Erythroblast (primary cell): ENCODE measurements at regions not wholly inside any gene's neighbourhood (a gene's known extent, or its start where the extent isn't known, plus 50 kb on each side); places are given as distances from the start of the nearest gene placed in this dataset.

ENCODE experiments used
- DNase-seq, 2 experiments: peaks; one replicate each; lab custom pipeline; 2025; lab: John Stamatoyannopoulos, UW
- GATA1 ChIP-seq: IDR thresholded peaks from 2 replicates; pipeline ENCODE4 v1.6.1; 2011; ENCODE audit warnings: low read depth, mild to moderate bottlenecking, control low read depth, low read length, moderate library complexity
- POLR2A ChIP-seq: IDR thresholded peaks from 2 replicates; pipeline ENCODE4 v1.6.1; 2011; ENCODE audit warnings: mild to moderate bottlenecking, low read length

- TF ChIP-seq POLR2A (no peak), GATA1 (no peak)
Measured at GRCh38 chr3:24911076-24911475, 416.4 kb upstream of the THRB start.

GRCh38 chr3:24915639-24916038, 421.0 kb upstream of the THRB start:
- DNase-seq: no peak
- TF ChIP-seq GATA1: no peak
- no peak for TF ChIP-seq POLR2A

More at GRCh38 chr3:24911076-24911475, 416.4 kb upstream of the THRB start:
- DNase-seq: no peak

GRCh38 chr3:24917908-24918307, 423.3 kb upstream of the THRB start:
- TF ChIP-seq POLR2A (no peak), GATA1 (no peak)
- no peak for DNase-seq

- DNase-seq: no peak
- TF ChIP-seq GATA1 (no peak), POLR2A (no peak)
Measured at GRCh38 chr3:24923570-24923969, 428.9 kb upstream of the THRB start.

- no peak for TF ChIP-seq GATA1
- no peak for DNase-seq
Measured at GRCh38 chr3:24929521-24929920, 434.9 kb upstream of the THRB start.

GRCh38 chr3:24933401-24933800, 438.8 kb upstream of the THRB start:
- no peak for DNase-seq
- TF ChIP-seq POLR2A (no peak), GATA1 (no peak)

- no peak for DNase-seq
- TF ChIP-seq POLR2A: no peak
- TF ChIP-seq GATA1: no peak
Measured at GRCh38 chr3:24936574-24936973, 441.9 kb upstream of the THRB start.

GRCh38 chr3:24937228-24937627, 442.6 kb upstream of the THRB start:
- DNase-seq: no peak
- TF ChIP-seq POLR2A (no peak), GATA1 (no peak)

- DNase-seq: no peak
- no peak for TF ChIP-seq GATA1
- no peak for TF ChIP-seq POLR2A
Measured at GRCh38 chr3:24937780-24938179, 443.1 kb upstream of the THRB start.

- no peak for TF ChIP-seq GATA1
- TF ChIP-seq POLR2A: no peak
- no peak for DNase-seq
Measured at GRCh38 chr3:24943961-24944360, 449.3 kb upstream of the THRB start.

GRCh38 chr3:24944805-24945520, 450.3 kb upstream of the THRB start:
- TF ChIP-seq GATA1 (no peak), POLR2A (no peak)
- no peak for DNase-seq

- TF ChIP-seq POLR2A (no peak), GATA1 (no peak)
- DNase-seq: no peak
Measured at GRCh38 chr3:24945563-24945962, 450.9 kb upstream of the THRB start.

GRCh38 chr3:24947103-24947502, 452.5 kb upstream of the THRB start:
- TF ChIP-seq GATA1: no peak
- no peak for TF ChIP-seq POLR2A
- no peak for DNase-seq

- TF ChIP-seq POLR2A (no peak), GATA1 (no peak)
- DNase-seq: no peak
Measured at GRCh38 chr3:24951180-24951579, 456.5 kb upstream of the THRB start.

- TF ChIP-seq POLR2A (no peak), GATA1 (no peak)
- DNase-seq: no peak
Measured at GRCh38 chr3:24952388-24952787, 457.7 kb upstream of the THRB start.
